ENCODE measurements at regions not wholly inside any gene's neighbourhood (a gene's known extent, or its start where the extent isn't known, plus 50 kb on each side); places are given as distances from the start of the nearest gene placed in this dataset.

GRCh38 chr5:125081101-125081500 is 334.7 kb upstream of the ZNF608 start:
- no peak for TF ChIP-seq CTCF (conservative IDR thresholded peaks at IDR 0.05; ENCODE audit: low read length)
- no peak for TF ChIP-seq EZH2phosphoT487 (IDR thresholded peaks at IDR 0.05; ENCODE audit: borderline replicate concordance, low read depth, low read length)
